Nephron progenitor cell (in vitro differentiated cells): ENCODE measurements at regions not wholly inside any gene's neighbourhood (a gene's known extent, or its start where the extent isn't known, plus 50 kb on each side); places are given as distances from the start of the nearest gene placed in this dataset.

Experiments used
- DNase-seq: peaks from one replicate; pipeline ENCODE4 v3.0.0; 2021
- H3K27ac Mint-ChIP-seq: 2 replicates; pipeline ENCODE4 v1.8.0; 2021; ENCODE audit warnings: mild to moderate bottlenecking, moderate library complexity, mixed read lengths
- H3K27me3 Mint-ChIP-seq: 2 replicates; pipeline ENCODE4 v1.8.0; 2021; ENCODE audit warnings: mild to moderate bottlenecking, low read depth, mixed read lengths; ENCODE audit not compliant: poor library complexity
- H3K36me3 Mint-ChIP-seq: 2 replicates; pipeline ENCODE4 v1.8.0; 2021; ENCODE audit warnings: low read depth, mixed read lengths
- H3K4me1 Mint-ChIP-seq: 2 replicates; pipeline ENCODE4 v1.8.0; 2021; ENCODE audit warnings: mixed read lengths
- H3K4me3 Mint-ChIP-seq: 2 replicates; pipeline ENCODE4 v1.8.0; 2021; ENCODE audit warnings: mild to moderate bottlenecking, moderate library complexity, mixed read lengths
- H3K9me3 Mint-ChIP-seq: 2 replicates; pipeline ENCODE4 v1.8.0; 2021; ENCODE audit warnings: mild to moderate bottlenecking, moderate library complexity, mixed read lengths
- TF ChIP-seq, protein P1 (sequence below): fragments of 200-600 bp; sonication (generic); IDR thresholded peaks from 2 replicates; pipeline ENCODE4 v1.5.0; 2021; ENCODE audit warnings: antibody characterized with exemption

GRCh38 chr1:34346128-34346527 lies 169.4 kb downstream of the C1orf94 start:
- Mint-ChIP-seq H3K4me3 (no peak overlapping the region), H3K36me3 (no peaks in the 10 kb centered on the region), H3K9me3 (no peaks in the 10 kb centered on the region), H3K27ac (no peak overlapping the region), H3K27me3 (peaks cover 62% of the 10 kb centered on the region), H3K4me1 (peaks cover 12% of the 10 kb centered on the region)
- DNase-seq, result no peak
- TF ChIP-seq, protein P1, sequence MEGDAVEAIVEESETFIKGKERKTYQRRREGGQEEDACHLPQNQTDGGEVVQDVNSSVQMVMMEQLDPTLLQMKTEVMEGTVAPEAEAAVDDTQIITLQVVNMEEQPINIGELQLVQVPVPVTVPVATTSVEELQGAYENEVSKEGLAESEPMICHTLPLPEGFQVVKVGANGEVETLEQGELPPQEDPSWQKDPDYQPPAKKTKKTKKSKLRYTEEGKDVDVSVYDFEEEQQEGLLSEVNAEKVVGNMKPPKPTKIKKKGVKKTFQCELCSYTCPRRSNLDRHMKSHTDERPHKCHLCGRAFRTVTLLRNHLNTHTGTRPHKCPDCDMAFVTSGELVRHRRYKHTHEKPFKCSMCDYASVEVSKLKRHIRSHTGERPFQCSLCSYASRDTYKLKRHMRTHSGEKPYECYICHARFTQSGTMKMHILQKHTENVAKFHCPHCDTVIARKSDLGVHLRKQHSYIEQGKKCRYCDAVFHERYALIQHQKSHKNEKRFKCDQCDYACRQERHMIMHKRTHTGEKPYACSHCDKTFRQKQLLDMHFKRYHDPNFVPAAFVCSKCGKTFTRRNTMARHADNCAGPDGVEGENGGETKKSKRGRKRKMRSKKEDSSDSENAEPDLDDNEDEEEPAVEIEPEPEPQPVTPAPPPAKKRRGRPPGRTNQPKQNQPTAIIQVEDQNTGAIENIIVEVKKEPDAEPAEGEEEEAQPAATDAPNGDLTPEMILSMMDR, result no peak

DNA sequence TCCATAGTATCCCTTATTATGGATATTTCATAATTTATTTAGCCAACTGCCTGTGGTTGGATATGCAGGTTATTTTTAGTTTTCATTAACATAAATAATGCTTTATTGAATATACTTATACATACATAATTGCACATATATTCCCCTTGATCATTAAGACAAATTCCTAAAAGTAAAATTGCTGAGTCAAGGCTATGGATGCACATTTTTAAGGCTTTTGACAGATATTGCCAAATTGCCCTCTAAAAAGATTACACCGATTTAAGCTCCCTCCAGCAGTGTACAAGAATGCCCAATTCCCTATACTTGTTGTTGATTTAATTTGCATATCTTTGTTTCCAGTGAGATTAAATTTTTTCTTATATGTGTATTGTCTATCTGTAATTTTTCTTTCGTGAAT lies 176.7 kb downstream of the C1orf94 start:
- H3K9me3 Mint-ChIP-seq, result no peaks in the 10 kb centered on the region
- no peaks in the 10 kb centered on the region for H3K36me3 Mint-ChIP-seq
- no peak overlapping the region for H3K4me3 Mint-ChIP-seq
- peaks cover 12% of the 10 kb centered on the region for H3K4me1 Mint-ChIP-seq
- TF ChIP-seq, protein P1, result no peak
- H3K27ac Mint-ChIP-seq, result no peak overlapping the region
- DNase-seq, result no peak
- H3K27me3 Mint-ChIP-seq, result peaks cover 48% of the 10 kb centered on the region

- Mint-ChIP-seq H3K27me3 (peaks cover 52% of the 10 kb centered on the region), H3K4me3 (no peak overlapping the region), H3K36me3 (no peaks in the 10 kb centered on the region), H3K27ac (no peak overlapping the region), H3K4me1 (peaks cover 12% of the 10 kb centered on the region), H3K9me3 (no peaks in the 10 kb centered on the region)
- DNase-seq, result no peak
- TF ChIP-seq, protein P1, result no peak
These were observed 177.7 kb downstream of the C1orf94 start for GRCh38 chr1:34354367-34354766.

- no peak overlapping the region for H3K4me3 Mint-ChIP-seq
- TF ChIP-seq, protein P1, result no peak
- no peaks in the 10 kb centered on the region for H3K4me1 Mint-ChIP-seq
- no peak overlapping the region for H3K27ac Mint-ChIP-seq
- no peaks in the 10 kb centered on the region for H3K9me3 Mint-ChIP-seq
- H3K27me3 Mint-ChIP-seq, result peaks cover 46% of the 10 kb centered on the region
- H3K36me3 Mint-ChIP-seq, result no peaks in the 10 kb centered on the region
- no peak for DNase-seq
These were observed 180.1 kb downstream of the C1orf94 start for GRCh38 chr1:34356853-34357252.

- no peaks in the 10 kb centered on the region for H3K4me1 Mint-ChIP-seq
- H3K27ac Mint-ChIP-seq, result no peak overlapping the region
- TF ChIP-seq, protein P1, result no peak
- peaks cover 39% of the 10 kb centered on the region for H3K27me3 Mint-ChIP-seq
- no peaks in the 10 kb centered on the region for H3K36me3 Mint-ChIP-seq
- H3K4me3 Mint-ChIP-seq, result no peak overlapping the region
- no peaks in the 10 kb centered on the region for H3K9me3 Mint-ChIP-seq
- no peak for DNase-seq
These were observed 181.9 kb downstream of the C1orf94 start for GRCh38 chr1:34358636-34359035.

GRCh38 chr1:34359411-34359810 lies 182.7 kb downstream of the C1orf94 start:
- Mint-ChIP-seq H3K27me3 (peaks cover 46% of the 10 kb centered on the region), H3K4me3 (no peak overlapping the region), H3K9me3 (no peaks in the 10 kb centered on the region), H3K36me3 (no peaks in the 10 kb centered on the region), H3K27ac (no peak overlapping the region), H3K4me1 (no peaks in the 10 kb centered on the region)
- DNase-seq, result no peak
- TF ChIP-seq, protein P1, result no peak
